ENCODE measurements at regions not wholly inside any gene's neighbourhood (a gene's known extent, or its start where the extent isn't known, plus 50 kb on each side); places are given as distances from the start of the nearest gene placed in this dataset.

DNA sequence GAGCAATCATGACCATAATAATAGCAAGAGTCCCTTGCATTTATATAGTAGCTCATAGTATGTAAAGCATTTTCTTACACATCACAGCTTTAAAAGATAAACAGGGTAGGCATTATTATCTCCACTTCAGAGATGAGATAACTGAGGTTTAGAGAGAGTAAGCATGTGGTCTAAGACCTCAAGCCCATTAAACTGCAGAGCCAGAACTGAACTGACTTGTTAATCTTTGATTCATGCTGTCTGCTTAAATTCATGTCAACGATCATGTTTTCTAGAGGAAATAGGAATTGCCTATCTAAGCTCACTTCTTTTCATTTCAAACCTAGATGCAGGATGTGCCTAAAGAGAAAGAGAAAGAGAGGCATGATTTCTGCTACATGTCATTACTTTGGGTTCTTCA, 524.8 kb downstream of the PTPRC start:
- Histone ChIP-seq H3K27me3 (no peaks in the 10 kb centered on the region), H3K4me1 (no peaks in the 10 kb centered on the region), H3K27ac (no peak overlapping the region), H3K9me3 (no peaks in the 10 kb centered on the region), H3K36me3 (no peaks in the 10 kb centered on the region), H3K4me3 (no peak overlapping the region)
- intact Hi-C loops (cut with DNase I; ENCODE audit: low total_unique reads) (no loop called here), in situ Hi-C loops (cut with MboI; ENCODE audit: low sequenced_read_pairs in 4 of 4) (no loop called here)
- no peak for TF ChIP-seq POLR2A (IDR thresholded peaks at IDR 0.05)
- TF ChIP-seq, protein P1, sequence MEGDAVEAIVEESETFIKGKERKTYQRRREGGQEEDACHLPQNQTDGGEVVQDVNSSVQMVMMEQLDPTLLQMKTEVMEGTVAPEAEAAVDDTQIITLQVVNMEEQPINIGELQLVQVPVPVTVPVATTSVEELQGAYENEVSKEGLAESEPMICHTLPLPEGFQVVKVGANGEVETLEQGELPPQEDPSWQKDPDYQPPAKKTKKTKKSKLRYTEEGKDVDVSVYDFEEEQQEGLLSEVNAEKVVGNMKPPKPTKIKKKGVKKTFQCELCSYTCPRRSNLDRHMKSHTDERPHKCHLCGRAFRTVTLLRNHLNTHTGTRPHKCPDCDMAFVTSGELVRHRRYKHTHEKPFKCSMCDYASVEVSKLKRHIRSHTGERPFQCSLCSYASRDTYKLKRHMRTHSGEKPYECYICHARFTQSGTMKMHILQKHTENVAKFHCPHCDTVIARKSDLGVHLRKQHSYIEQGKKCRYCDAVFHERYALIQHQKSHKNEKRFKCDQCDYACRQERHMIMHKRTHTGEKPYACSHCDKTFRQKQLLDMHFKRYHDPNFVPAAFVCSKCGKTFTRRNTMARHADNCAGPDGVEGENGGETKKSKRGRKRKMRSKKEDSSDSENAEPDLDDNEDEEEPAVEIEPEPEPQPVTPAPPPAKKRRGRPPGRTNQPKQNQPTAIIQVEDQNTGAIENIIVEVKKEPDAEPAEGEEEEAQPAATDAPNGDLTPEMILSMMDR (IDR thresholded peaks at IDR 0.05 in 4 of 5, conservative IDR thresholded peaks at IDR 0.05 in 1 of 5) = no peak
- DNase-seq (no peak), ATAC-seq (no peak)

DNA sequence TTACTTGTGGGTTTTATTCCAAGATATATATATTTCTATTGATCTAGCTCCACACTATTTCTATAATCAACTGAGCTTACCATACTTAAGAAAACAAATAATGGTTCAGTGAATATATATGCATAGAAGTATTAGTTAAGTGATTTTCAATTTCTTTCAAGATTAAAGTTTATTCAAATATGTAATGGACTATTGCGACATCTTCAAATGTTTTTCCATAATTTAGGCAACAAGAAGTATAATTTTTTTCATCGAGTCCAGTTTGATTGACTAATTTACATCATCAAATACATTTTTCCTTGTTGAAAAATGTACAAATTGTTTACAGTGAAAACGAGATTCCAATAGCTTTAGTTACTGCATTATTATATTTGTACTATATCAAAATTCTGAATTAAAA, 528.6 kb downstream of the PTPRC start:
- Histone ChIP-seq H3K9me3 (no peaks in the 10 kb centered on the region), H3K36me3 (no peaks in the 10 kb centered on the region), H3K4me3 (no peak overlapping the region), H3K4me1 (no peaks in the 10 kb centered on the region), H3K27ac (no peak overlapping the region), H3K27me3 (no peaks in the 10 kb centered on the region)
- intact Hi-C loops (cut with DNase I; ENCODE audit: low total_unique reads) = no loop called here
- DNase-seq (no peak), ATAC-seq (no peak)
- in situ Hi-C loops (cut with MboI; ENCODE audit: low sequenced_read_pairs in 4 of 4) = no loop called here
- TF ChIP-seq POLR2A (IDR thresholded peaks at IDR 0.05) = no peak
- TF ChIP-seq, protein P1 (IDR thresholded peaks at IDR 0.05 in 4 of 5, conservative IDR thresholded peaks at IDR 0.05 in 1 of 5) = no peak

DNA sequence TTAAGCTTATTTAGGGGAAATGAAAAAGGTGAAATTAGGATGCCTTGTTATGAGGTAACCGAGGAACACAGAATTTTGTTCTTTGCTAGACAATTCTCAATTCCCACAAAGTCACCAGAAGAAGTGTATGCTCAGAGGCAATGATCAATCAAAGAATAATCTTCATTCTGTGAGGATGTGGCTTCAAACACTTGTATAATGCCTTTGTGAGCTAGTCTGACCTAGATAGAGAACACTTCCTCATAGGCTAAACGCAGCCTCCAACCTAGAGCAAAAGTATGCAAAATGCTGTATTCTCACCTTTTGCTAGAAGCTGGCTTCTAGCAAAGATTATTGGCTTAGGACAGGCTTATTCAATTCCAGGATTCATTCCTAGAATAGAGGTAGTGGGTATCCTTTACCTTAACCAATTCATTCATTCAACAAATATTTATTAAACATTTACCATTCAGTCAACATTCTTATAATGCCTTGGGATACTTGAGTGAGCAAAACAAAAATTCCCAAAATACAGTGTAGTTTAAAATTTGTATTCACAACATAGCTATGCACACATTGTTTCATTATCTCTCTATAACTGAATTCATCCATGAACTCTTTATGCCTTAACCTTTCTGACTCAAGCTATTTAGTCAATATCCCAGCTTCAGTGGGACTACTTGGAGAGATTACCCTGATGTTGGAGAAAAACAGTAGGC, 530.2 kb downstream of the PTPRC start:
- no peak for TF ChIP-seq POLR2A (IDR thresholded peaks at IDR 0.05)
- TF ChIP-seq, protein P1 (IDR thresholded peaks at IDR 0.05 in 4 of 5, conservative IDR thresholded peaks at IDR 0.05 in 1 of 5) = no peak
- intact Hi-C loops (cut with DNase I; ENCODE audit: low total_unique reads) (no loop called here), in situ Hi-C loops (cut with MboI; ENCODE audit: low sequenced_read_pairs in 4 of 4) (no loop called here)
- Histone ChIP-seq H3K4me3 (no peak overlapping the region), H3K9me3 (no peaks in the 10 kb centered on the region), H3K27me3 (no peaks in the 10 kb centered on the region), H3K4me1 (no peaks in the 10 kb centered on the region), H3K27ac (no peak overlapping the region), H3K36me3 (no peaks in the 10 kb centered on the region)
- ATAC-seq (no peak), DNase-seq (no peak)

DNA sequence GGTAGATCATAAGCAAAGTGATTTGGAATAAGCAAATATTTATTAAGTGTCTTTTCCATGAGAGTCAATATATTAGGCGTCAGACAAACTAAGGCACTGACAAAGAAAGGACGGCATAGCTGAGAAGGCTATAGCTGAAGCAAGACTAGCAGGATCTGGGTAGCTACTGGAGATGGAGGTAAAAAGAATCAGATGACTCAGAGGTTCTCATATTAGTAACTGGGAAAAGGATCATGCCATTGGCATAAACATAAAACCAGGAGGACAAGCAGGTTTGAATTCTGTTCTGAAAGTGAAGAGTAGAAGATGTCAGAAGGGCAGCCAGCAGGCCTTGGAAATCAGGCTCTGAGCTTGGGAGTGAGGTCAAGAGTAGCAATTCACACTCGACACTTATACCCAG, 531.9 kb downstream of the PTPRC start:
- TF ChIP-seq, protein P1 (IDR thresholded peaks at IDR 0.05 in 4 of 5, conservative IDR thresholded peaks at IDR 0.05 in 1 of 5) = no peak
- no peak for TF ChIP-seq POLR2A (IDR thresholded peaks at IDR 0.05)
- Histone ChIP-seq H3K4me3 (no peak overlapping the region), H3K36me3 (no peaks in the 10 kb centered on the region), H3K27ac (no peak overlapping the region), H3K9me3 (no peaks in the 10 kb centered on the region), H3K27me3 (no peaks in the 10 kb centered on the region), H3K4me1 (no peaks in the 10 kb centered on the region)
- intact Hi-C loops (cut with DNase I; ENCODE audit: low total_unique reads) = no loop called here
- ATAC-seq (no peak), DNase-seq (no peak)
- in situ Hi-C loops (cut with MboI; ENCODE audit: low sequenced_read_pairs in 4 of 4) = no loop called here

Measured in gastrocnemius medialis (tissue), 4 donors.